Common myeloid progenitor, CD34-positive (primary cell): ENCODE measurements at regions not wholly inside any gene's neighbourhood (a gene's known extent, or its start where the extent isn't known, plus 50 kb on each side); places are given as distances from the start of the nearest gene placed in this dataset.
"Not testable (repeated sequence)": the region's sequence is repeated elsewhere in the genome, so short reads cannot be mapped to it uniquely, and the experiment has no call there.

Source experiments
- CTCF ChIA-PET: fragments of 350-600 bp; sonication (Branson Sonifier 250); formaldehyde crosslinking; loops from one replicate; lab custom pipeline; 2021; ENCODE audit warnings: antibody characterized with exemption; lab: Charles Lee
- POLR2A ChIA-PET: fragments of 350-600 bp; sonication (Branson Sonifier 250); formaldehyde crosslinking; loops from one replicate; lab custom pipeline; 2021; ENCODE audit warnings: antibody characterized with exemption; lab: Charles Lee
- DNase-seq, 3 donors: peaks; one replicate each; pipeline versions ENCODE4 v3.0.0 to v3.0.0-alpha.2; 2013
- H3K27ac ChIP-seq, 2 experiments: 1 replicate in 1 of 2; 2 replicates in 1 of 2; pipeline ENCODE4 v1.7.0; 2013; ENCODE audit warnings: inconsistent platforms in 2 of 2, low read length in 2 of 2, mild to moderate bottlenecking in 2 of 2, low read depth in 1 of 2, moderate library complexity in 1 of 2; ENCODE audit not compliant: severe bottlenecking in 2 of 2, insufficient read depth in 1 of 2, poor library complexity in 1 of 2
- H3K27me3 ChIP-seq, 5 experiments: replicated peaks in 2 of 5; 1 replicate in 3 of 5; 2 replicates in 2 of 5; pipeline versions ENCODE4 v1.6.1 to v1.7.0; 2013; ENCODE audit warnings: low read length in 4 of 5, mild to moderate bottlenecking in 2 of 5, moderate library complexity in 2 of 5, inconsistent platforms in 1 of 5; ENCODE audit not compliant: insufficient read depth in 5 of 5, control insufficient read depth in 4 of 5
- H3K36me3 ChIP-seq, 4 experiments: 1 replicate in 2 of 4; 2 replicates in 2 of 4; pipeline versions ENCODE4 v1.6.1 to v1.7.0; 2013; ENCODE audit warnings: low read length in 3 of 4, control low read depth in 1 of 4, mild to moderate bottlenecking in 1 of 4; ENCODE audit not compliant: control insufficient read depth in 4 of 4, insufficient read depth in 4 of 4
- H3K4me1 ChIP-seq, 4 experiments: 1 replicate in 3 of 4; 2 replicates in 1 of 4; pipeline versions ENCODE4 v1.6.1 to v1.7.1; 2013; ENCODE audit warnings: low read length in 3 of 4, mild to moderate bottlenecking in 3 of 4, control low read depth in 1 of 4, inconsistent platforms in 1 of 4, moderate library complexity in 1 of 4; ENCODE audit not compliant: control insufficient read depth in 4 of 4, insufficient read depth in 4 of 4; ENCODE audit errors: control extremely low read depth in 1 of 4
- H3K4me3 ChIP-seq, 7 experiments: 1 replicate in 4 of 7; 2 replicates in 3 of 7; pipeline versions ENCODE4 v1.5.1 to v1.7.0; 2013; ENCODE audit warnings: mild to moderate bottlenecking in 7 of 7, low read length in 6 of 7, moderate library complexity in 6 of 7, inconsistent platforms in 2 of 7, low read depth in 2 of 7, control low read depth in 1 of 7; ENCODE audit not compliant: insufficient read depth in 4 of 7, control insufficient read depth in 1 of 7; ENCODE audit errors: extremely low read depth in 1 of 7
- H3K9me3 ChIP-seq, 5 experiments: 1 replicate in 4 of 5; 2 replicates in 1 of 5; pipeline versions ENCODE4 v1.6.1 to v1.7.1; 2013; ENCODE audit warnings: low read length in 4 of 5, mild to moderate bottlenecking in 2 of 5, inconsistent platforms in 1 of 5, low read depth in 1 of 5, moderate library complexity in 1 of 5; ENCODE audit not compliant: control insufficient read depth in 4 of 5, insufficient read depth in 2 of 5; ENCODE audit errors: control extremely low read depth in 1 of 5
- WGBS: methylation state at CpG from one replicate; pipeline ENCODE4 v1.1.5; 2013; ENCODE audit not compliant: insufficient coverage; 5-methylcytosine and 5-hydroxymethylcytosine counted together

DNA sequence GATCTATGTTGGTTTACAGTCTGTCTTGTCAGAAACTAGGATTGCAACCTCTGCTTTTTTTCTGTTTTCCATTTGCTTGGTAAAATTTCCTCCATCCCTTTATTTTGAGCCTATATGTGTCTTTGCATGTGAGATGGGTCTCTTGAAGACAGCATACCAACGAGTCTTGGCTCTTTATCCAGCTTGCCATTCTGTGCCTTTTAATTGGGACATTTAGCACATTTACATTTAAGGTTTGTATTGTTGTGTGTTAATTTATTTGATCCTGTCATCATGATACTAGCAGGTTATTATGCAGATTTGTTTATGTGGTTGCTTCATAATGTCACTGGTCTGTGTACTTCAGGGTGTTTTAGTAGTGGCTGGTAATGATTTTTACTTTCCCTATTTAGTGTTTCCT is 236.6 kb upstream of the SOX2 start:
- CTCF ChIA-PET, H3K36me3 ChIP-seq, H3K27me3 ChIP-seq, POLR2A ChIA-PET, H3K4me1 ChIP-seq, H3K4me3 ChIP-seq, H3K27ac ChIP-seq: not testable (repeated sequence)
- DNase-seq: peak in 2 of 3 donors; percentile 10 to 15
- peaks cover 2 to 17% (median 6%) of the 10 kb centered on the region in 5 experiments for H3K9me3 ChIP-seq
- WGBS: 83% methylated on average over 1 of the region's 1 CpG

DNA sequence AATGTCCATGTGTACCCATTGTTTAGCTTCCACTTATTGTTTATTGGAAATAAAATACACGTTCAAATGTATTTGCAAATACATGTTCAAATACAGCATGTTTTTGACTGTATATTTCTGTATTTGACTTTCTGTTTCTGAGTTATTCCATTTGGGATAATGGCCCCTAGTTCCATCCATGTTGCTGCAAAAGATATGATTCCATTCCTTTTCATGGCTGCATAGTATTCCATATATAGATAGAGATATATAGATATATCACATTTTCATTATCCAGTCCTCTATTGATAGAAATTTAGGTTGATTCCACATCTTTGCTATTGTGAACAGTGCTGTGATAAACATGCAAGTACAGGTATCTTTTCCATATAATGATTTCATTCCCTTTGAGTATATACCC is 241.4 kb upstream of the SOX2 start:
- no peak overlapping the region for H3K27ac ChIP-seq
- CTCF ChIA-PET: interaction anchor here (1.2 kb wide), 1 partner anchor 232 kb away, joined by 3 read pairs; no protein-coding TSS in a partner anchor
- H3K4me1 ChIP-seq: no peaks in the 10 kb centered on the region
- H3K36me3 ChIP-seq: no peaks in the 10 kb centered on the region
- H3K9me3 ChIP-seq: peaks cover 0 to 4% (median 0%) of the 10 kb centered on the region in 5 experiments
- H3K4me3 ChIP-seq: no peak overlapping the region
- DNase-seq: no peak
- no CpG with 5 or more reads among the region's 1 CpG for WGBS
- H3K27me3 ChIP-seq: no peaks in the 10 kb centered on the region
- POLR2A ChIA-PET: no interaction called here

DNA sequence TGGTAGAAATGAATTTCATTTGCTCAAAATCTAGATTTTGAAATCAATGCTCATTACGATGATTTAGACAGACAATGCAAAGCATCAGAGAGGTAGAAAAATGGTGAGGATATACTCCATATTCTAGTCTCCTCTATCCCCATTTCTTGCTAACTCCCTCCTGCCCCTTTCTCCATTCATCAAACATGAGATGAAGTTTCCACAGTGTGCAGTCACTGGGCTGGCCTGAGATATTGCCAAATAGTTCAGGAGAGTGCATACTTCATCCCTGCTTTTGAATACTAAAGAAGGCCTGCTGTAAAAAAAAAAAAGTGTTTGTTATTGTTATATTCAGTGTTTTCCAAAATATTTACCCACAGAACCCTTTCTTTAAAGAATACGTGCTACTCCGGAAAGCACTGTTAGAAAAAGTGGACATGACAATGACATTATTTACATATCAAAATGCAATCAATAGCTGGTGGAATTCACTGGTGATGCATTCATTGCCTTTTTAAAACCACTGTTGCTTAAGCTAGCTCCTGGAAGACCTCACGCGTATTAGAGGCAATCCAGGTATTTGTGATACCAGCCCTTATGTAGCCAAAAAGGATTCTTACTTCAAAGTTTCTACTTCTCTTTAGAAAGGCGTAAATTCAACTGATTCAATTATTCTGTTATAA is 247.6 kb upstream of the SOX2 start:
- Histone ChIP-seq H3K27ac (no peak overlapping the region), H3K4me3 (no peak overlapping the region), H3K9me3 (no peaks in the 10 kb centered on the region), H3K36me3 (no peaks in the 10 kb centered on the region), H3K27me3 (no peaks in the 10 kb centered on the region), H3K4me1 (no peaks in the 10 kb centered on the region)
- POLR2A ChIA-PET: no interaction called here
- no peak for DNase-seq
- CTCF ChIA-PET: no interaction called here
- 100% methylated on average over 2 of the region's 6 CpGs for WGBS

DNA sequence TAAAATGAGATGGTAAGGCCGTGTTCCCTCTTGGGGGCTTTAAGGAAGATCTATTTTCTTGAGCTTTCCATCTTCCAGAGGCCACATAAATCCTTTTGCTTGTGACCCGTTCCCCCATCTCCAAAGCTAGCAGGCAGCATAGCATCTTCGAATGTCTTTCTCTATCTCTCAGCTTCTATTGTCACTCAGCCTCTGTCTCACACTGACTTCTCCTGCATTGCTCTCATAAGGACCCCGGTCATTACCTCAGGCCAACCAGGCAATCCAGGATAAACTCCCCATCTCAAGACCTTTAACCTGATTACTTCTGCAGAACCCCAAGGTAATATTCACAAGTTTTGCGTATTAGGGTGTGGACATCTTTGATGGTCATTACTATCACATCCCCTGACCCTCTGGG is 250.3 kb upstream of the SOX2 start:
- Histone ChIP-seq H3K27ac (no peak overlapping the region), H3K27me3 (no peaks in the 10 kb centered on the region), H3K36me3 (no peaks in the 10 kb centered on the region), H3K9me3 (no peaks in the 10 kb centered on the region), H3K4me1 (no peaks in the 10 kb centered on the region), H3K4me3 (no peak overlapping the region)
- ChIA-PET POLR2A (no interaction called here), CTCF (no interaction called here)
- no peak for DNase-seq
- WGBS: 97% methylated on average over 3 of the region's 5 CpGs

DNA sequence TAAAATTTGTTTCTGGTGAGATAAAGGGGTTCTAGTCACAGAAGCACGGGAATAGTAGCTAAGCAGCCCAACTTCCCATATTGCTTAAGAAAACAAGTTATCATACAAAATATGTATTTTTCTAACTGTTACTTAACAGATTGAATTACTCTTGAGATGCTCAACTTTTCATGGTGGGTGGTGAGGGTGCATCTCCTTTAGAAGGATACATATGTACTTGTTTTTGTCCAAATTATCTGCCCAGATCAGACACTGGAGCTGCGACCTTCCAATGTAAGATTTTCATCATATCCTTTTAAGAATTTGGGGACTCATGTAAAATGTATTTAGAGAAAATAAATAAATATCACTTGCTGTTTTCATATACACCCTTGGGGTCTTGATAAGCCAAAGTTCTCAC is 252.2 kb upstream of the SOX2 start:
- no peaks in the 10 kb centered on the region for H3K27me3 ChIP-seq
- no peak overlapping the region for H3K4me3 ChIP-seq
- no CpG with 5 or more reads among the region's 2 CpGs for WGBS
- H3K9me3 ChIP-seq: no peaks in the 10 kb centered on the region
- ChIA-PET CTCF (no interaction called here), POLR2A (no interaction called here)
- no peaks in the 10 kb centered on the region for H3K36me3 ChIP-seq
- no peak overlapping the region for H3K27ac ChIP-seq
- DNase-seq: no peak
- H3K4me1 ChIP-seq: no peaks in the 10 kb centered on the region

DNA sequence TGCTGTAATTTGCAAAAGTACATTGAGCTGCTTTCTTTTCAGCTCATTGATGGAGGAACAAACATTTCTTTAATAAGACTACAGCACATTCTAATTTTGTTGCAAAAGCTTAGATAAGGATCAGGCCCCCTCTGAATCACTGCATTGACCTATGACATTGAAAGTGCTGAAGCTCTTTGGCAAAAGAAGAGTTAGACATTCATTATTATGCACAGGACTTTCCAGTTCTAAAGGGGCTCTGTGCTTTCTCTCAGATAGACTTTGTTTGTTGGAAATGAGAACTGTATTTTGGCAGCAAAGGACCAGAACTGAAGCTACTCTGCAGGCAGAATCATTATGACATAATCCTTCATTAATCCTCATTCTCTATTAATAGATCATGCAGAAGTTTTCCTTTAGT is 252.9 kb upstream of the SOX2 start:
- no peak overlapping the region for H3K4me3 ChIP-seq
- no peaks in the 10 kb centered on the region for H3K27me3 ChIP-seq
- H3K27ac ChIP-seq: no peak overlapping the region
- DNase-seq: no peak
- POLR2A ChIA-PET: no interaction called here
- CTCF ChIA-PET: no interaction called here
- H3K4me1 ChIP-seq: no peaks in the 10 kb centered on the region
- no peaks in the 10 kb centered on the region for H3K9me3 ChIP-seq
- no peaks in the 10 kb centered on the region for H3K36me3 ChIP-seq

DNA sequence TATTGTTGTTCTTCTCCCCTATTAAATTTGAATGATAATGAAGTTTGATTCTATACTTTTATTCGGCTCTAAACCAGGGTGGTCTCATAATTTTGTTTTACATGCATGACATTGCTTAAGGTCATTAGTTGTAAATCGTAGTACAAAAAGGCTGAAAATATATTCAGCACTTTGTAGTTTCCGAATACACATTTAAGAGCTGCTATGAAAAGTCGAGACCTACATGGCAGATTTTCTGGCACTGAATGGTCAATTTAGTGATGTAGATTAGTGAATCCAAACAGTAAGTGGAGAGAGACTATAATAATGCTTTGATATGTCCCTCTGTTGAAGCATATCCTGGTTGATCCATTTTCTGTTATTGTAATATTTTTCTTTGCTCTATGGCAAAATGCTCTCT is 254.0 kb upstream of the SOX2 start:
- DNase-seq: no peak
- no peak overlapping the region for H3K27ac ChIP-seq
- CTCF ChIA-PET: no interaction called here
- 100% methylated on average over 4 of the region's 4 CpGs for WGBS
- H3K4me1 ChIP-seq: no peaks in the 10 kb centered on the region
- POLR2A ChIA-PET: no interaction called here
- H3K27me3 ChIP-seq: no peaks in the 10 kb centered on the region
- no peak overlapping the region for H3K4me3 ChIP-seq
- H3K9me3 ChIP-seq: no peaks in the 10 kb centered on the region
- H3K36me3 ChIP-seq: no peaks in the 10 kb centered on the region
